ENCODE measurements at regions not wholly inside any gene's neighbourhood (a gene's known extent, or its start where the extent isn't known, plus 50 kb on each side); places are given as distances from the start of the nearest gene placed in this dataset.

DNA sequence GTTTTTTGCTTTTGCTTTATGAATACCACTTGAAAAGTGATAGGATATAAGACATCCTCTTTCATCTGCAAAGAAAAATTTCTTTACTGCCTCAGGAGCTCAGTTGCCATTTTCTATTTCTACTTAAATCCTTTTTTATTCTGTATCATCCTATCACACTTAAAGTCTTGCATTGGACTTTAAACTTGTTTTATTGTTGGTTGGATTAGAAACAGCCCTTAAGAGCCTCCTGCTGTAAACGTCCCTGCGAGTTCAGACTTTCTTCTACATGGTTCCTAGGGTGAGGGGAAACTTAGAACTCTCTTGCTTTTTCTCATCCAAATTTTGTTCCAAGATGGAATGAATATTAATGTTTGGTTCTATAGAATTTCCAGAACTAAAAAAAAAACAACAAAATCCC lies 234.3 kb downstream of the JRKL start (continued):
- TF ChIP-seq STAT1 (IDR thresholded peaks at IDR 0.05; ENCODE audit: unreplicated experiment) (no peak), CREB1 (CRISPR knock-in tag; IDR thresholded peaks at IDR 0.05; ENCODE audit: low read depth) (no peak), EZH2phosphoT487 (IDR thresholded peaks at IDR 0.05; ENCODE audit: unreplicated experiment) (no peak), ZNF331 (CRISPR knock-in tag; IDR thresholded peaks at IDR 0.05; ENCODE audit: low read depth) (no peak), EZH2 (IDR thresholded peaks at IDR 0.05; ENCODE audit: low read depth, unreplicated experiment) (no peak), ZNF114 (CRISPR knock-in tag; IDR thresholded peaks at IDR 0.05) (no peak)
- TF ChIP-seq, protein P1, sequence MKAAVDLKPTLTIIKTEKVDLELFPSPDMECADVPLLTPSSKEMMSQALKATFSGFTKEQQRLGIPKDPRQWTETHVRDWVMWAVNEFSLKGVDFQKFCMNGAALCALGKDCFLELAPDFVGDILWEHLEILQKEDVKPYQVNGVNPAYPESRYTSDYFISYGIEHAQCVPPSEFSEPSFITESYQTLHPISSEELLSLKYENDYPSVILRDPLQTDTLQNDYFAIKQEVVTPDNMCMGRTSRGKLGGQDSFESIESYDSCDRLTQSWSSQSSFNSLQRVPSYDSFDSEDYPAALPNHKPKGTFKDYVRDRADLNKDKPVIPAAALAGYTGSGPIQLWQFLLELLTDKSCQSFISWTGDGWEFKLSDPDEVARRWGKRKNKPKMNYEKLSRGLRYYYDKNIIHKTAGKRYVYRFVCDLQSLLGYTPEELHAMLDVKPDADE (IDR thresholded peaks at IDR 0.05) = no peak

DNA sequence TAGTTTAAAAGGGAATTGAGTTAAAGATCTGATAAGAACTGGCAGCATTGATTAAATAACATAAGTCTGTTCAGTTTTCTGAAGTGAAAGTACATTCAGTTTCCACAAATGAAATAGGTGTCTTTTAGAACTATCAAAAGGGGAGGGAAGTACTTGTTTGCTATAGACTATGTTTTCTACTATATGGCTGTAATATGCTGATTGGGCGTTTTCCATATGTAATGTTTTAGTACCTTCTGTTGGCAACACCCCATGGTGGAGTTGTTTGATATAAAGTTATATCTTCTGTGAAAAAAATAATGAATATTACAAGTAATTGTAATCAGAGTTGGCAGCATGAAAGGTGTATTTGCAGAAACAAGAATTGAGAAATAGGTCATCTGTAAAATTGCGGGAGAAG lies 237.6 kb downstream of the JRKL start:
- H3F3A ChIP-seq (replicated peaks; ENCODE audit: low read depth) = no peaks in the 10 kb centered on the region

More for the DNA sequence above, 237.6 kb downstream of the JRKL start:
- Mint-ChIP-seq H3K36me3 (ENCODE audit: low read depth) (peaks cover 18% of the 10 kb centered on the region), H3K27ac (no peak overlapping the region), H3K9me3 (peaks cover 21% of the 10 kb centered on the region), H3K27me3 (ENCODE audit: insufficient read depth, low read depth, poor library complexity) (no peaks in the 10 kb centered on the region), H3K4me1 (no peaks in the 10 kb centered on the region), H3K4me3 (no peak overlapping the region)
- Histone ChIP-seq H3K79me2 (replicated peaks; ENCODE audit: insufficient read depth) (no peaks in the 10 kb centered on the region), H3K4me3 (no peak overlapping the region), H3K9me2 (ENCODE audit: insufficient read depth) (peaks cover 22% of the 10 kb centered on the region), H3K4me2 (no peak overlapping the region), H4K20me1 (replicated peaks; ENCODE audit: insufficient read depth) (no peaks in the 10 kb centered on the region), H3K27me3 (ENCODE audit: insufficient read depth) (no peaks in the 10 kb centered on the region), H3K4me1 (ENCODE audit: insufficient read depth) (no peaks in the 10 kb centered on the region), H3K36me3 (ENCODE audit: insufficient read depth) (no peaks in the 10 kb centered on the region; the same call in 1 of the 2 replicates), H2AFZ (no peak overlapping the region), H3K27ac (ENCODE audit: low read depth) (no peak overlapping the region)
- no peak for DNase-seq (ENCODE audit: low spot score)
- no peak for TF ChIP-seq EZH2 (IDR thresholded peaks at IDR 0.05; ENCODE audit: low read depth, unreplicated experiment)
- TF ChIP-seq ZNF331 (CRISPR knock-in tag; IDR thresholded peaks at IDR 0.05; ENCODE audit: low read depth) = no peak
- no peak for TF ChIP-seq ZNF114 (CRISPR knock-in tag; IDR thresholded peaks at IDR 0.05)
- TF ChIP-seq, protein P2, sequence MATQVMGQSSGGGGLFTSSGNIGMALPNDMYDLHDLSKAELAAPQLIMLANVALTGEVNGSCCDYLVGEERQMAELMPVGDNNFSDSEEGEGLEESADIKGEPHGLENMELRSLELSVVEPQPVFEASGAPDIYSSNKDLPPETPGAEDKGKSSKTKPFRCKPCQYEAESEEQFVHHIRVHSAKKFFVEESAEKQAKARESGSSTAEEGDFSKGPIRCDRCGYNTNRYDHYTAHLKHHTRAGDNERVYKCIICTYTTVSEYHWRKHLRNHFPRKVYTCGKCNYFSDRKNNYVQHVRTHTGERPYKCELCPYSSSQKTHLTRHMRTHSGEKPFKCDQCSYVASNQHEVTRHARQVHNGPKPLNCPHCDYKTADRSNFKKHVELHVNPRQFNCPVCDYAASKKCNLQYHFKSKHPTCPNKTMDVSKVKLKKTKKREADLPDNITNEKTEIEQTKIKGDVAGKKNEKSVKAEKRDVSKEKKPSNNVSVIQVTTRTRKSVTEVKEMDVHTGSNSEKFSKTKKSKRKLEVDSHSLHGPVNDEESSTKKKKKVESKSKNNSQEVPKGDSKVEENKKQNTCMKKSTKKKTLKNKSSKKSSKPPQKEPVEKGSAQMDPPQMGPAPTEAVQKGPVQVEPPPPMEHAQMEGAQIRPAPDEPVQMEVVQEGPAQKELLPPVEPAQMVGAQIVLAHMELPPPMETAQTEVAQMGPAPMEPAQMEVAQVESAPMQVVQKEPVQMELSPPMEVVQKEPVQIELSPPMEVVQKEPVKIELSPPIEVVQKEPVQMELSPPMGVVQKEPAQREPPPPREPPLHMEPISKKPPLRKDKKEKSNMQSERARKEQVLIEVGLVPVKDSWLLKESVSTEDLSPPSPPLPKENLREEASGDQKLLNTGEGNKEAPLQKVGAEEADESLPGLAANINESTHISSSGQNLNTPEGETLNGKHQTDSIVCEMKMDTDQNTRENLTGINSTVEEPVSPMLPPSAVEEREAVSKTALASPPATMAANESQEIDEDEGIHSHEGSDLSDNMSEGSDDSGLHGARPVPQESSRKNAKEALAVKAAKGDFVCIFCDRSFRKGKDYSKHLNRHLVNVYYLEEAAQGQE (IDR thresholded peaks at IDR 0.05; ENCODE audit: unreplicated experiment) = no peak
- no peak for TF ChIP-seq POLR2AphosphoS5 (IDR thresholded peaks at IDR 0.05; ENCODE audit: low read depth)
- TF ChIP-seq NANOG (IDR thresholded peaks at IDR 0.05; ENCODE audit: borderline replicate concordance) = no peak
- TF ChIP-seq, protein P1 (IDR thresholded peaks at IDR 0.05) = no peak
- TF ChIP-seq EZH2phosphoT487 (IDR thresholded peaks at IDR 0.05; ENCODE audit: unreplicated experiment) = no peak
- ATAC-seq = no peak

All from GM23338 (cell line).